ENCODE measurements at regions not wholly inside any gene's neighbourhood (a gene's known extent, or its start where the extent isn't known, plus 50 kb on each side); places are given as distances from the start of the nearest gene placed in this dataset.

DNA sequence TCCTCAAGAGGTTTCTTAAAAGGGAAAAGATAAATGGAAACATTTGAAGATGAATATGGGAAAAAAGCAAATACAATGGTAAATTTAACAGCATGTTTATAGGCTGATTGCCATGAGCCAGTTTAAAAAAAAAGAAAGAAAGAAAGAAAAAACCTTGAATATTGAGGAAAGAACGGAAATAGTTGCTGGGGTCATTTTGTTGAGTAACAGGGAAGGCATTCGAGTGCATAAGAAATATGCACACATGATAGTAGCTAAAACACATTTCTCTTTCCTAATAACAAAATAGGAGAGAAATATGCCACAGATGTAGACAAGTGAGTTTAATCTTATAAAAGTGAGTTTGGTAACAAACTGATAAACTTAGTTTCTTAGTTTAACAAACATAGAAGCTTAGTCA is 864.6 kb upstream of the ACO1 start:
- Histone ChIP-seq H3K27me3 (replicated peaks; ENCODE audit: insufficient read depth, low read length) (no peaks in the 10 kb centered on the region), H3K79me2 (ENCODE audit: low read length) (no peaks in the 10 kb centered on the region), H3K4me2 (ENCODE audit: low read depth, low read length) (no peak overlapping the region), H3K9ac (ENCODE audit: low read length) (no peak overlapping the region), H3F3A (ENCODE audit: insufficient read depth, low read length) (no peaks in the 10 kb centered on the region), H4K20me1 (ENCODE audit: insufficient read depth, low read length) (no peaks in the 10 kb centered on the region), H3K36me3 (replicated peaks; ENCODE audit: insufficient read depth, low read length) (no peaks in the 10 kb centered on the region), H3K4me3 (ENCODE audit: low read length) (no peak overlapping the region), H3K27ac (ENCODE audit: low read length) (no peak overlapping the region), H3K9me2 (replicated peaks; ENCODE audit: insufficient read depth, low read length) (no peaks in the 10 kb centered on the region), H3K9me3 (replicated peaks; ENCODE audit: insufficient read depth, low read length) (no peaks in the 10 kb centered on the region), H2AFZ (ENCODE audit: low read length) (no peak overlapping the region), H3K4me1 (ENCODE audit: low read length) (no peaks in the 10 kb centered on the region)
- DNase-seq: no peak
- TF ChIP-seq EZH2phosphoT487 (IDR thresholded peaks at IDR 0.05; ENCODE audit: low read length): no peak
- TF ChIP-seq EZH2 (optimal IDR thresholded peaks at IDR 0.05; ENCODE audit: low read depth, low read length): no peak
- TF ChIP-seq, protein P1, sequence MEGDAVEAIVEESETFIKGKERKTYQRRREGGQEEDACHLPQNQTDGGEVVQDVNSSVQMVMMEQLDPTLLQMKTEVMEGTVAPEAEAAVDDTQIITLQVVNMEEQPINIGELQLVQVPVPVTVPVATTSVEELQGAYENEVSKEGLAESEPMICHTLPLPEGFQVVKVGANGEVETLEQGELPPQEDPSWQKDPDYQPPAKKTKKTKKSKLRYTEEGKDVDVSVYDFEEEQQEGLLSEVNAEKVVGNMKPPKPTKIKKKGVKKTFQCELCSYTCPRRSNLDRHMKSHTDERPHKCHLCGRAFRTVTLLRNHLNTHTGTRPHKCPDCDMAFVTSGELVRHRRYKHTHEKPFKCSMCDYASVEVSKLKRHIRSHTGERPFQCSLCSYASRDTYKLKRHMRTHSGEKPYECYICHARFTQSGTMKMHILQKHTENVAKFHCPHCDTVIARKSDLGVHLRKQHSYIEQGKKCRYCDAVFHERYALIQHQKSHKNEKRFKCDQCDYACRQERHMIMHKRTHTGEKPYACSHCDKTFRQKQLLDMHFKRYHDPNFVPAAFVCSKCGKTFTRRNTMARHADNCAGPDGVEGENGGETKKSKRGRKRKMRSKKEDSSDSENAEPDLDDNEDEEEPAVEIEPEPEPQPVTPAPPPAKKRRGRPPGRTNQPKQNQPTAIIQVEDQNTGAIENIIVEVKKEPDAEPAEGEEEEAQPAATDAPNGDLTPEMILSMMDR (IDR thresholded peaks at IDR 0.05; ENCODE audit: low read length): no peak

DNA sequence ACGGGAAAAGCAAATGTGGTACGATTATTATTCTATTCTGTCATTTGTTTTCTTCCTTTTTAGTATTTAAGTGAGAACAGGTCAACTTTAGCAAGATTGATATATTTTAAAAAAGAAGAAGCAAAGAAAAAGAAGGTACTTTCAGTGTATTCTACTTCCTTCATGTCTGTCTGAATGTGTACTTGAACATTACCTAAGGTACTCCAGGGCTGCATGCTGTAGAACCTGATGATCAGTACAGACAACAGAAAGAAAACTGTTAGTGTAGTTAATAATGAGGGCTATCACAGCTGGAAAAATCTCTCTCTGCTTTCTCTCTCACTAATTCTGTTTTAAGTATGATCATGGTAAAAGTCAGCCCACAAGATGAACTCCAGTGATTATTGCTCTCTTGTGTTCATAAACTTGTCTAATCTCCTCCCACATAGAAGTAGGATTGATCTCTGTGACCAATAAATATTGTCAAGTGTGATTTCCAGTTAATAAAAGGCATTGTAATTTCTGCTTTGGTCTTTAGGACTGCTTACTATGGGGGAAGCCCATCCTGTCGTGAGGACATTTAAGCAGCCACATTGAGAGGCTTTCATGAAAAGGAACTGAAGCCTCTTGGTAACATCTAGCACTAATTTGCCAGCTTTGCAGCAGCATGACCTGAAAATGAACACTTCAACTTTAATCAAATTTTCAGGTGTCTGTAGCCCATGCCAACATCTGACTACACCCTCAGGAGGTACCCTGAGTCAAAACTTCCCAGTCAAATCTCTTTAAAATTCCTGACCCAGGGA is 864.0 kb upstream of the ACO1 start:
- DNase-seq: no peak
- Histone ChIP-seq H3K4me1 (ENCODE audit: low read length) (no peaks in the 10 kb centered on the region), H3K79me2 (ENCODE audit: low read length) (no peaks in the 10 kb centered on the region), H3F3A (ENCODE audit: insufficient read depth, low read length) (no peaks in the 10 kb centered on the region), H3K9me3 (replicated peaks; ENCODE audit: insufficient read depth, low read length) (no peaks in the 10 kb centered on the region), H3K27me3 (replicated peaks; ENCODE audit: insufficient read depth, low read length) (no peaks in the 10 kb centered on the region), H3K36me3 (replicated peaks; ENCODE audit: insufficient read depth, low read length) (no peaks in the 10 kb centered on the region), H3K9ac (ENCODE audit: low read length) (no peak overlapping the region), H2AFZ (ENCODE audit: low read length) (no peak overlapping the region), H3K27ac (ENCODE audit: low read length) (no peak overlapping the region), H3K4me3 (ENCODE audit: low read length) (no peak overlapping the region), H3K4me2 (ENCODE audit: low read depth, low read length) (no peak overlapping the region), H3K9me2 (replicated peaks; ENCODE audit: insufficient read depth, low read length) (no peaks in the 10 kb centered on the region), H4K20me1 (ENCODE audit: insufficient read depth, low read length) (no peaks in the 10 kb centered on the region)
- TF ChIP-seq EZH2 (optimal IDR thresholded peaks at IDR 0.05; ENCODE audit: low read depth, low read length) (no peak), EZH2phosphoT487 (IDR thresholded peaks at IDR 0.05; ENCODE audit: low read length) (no peak)
- TF ChIP-seq, protein P1 (IDR thresholded peaks at IDR 0.05; ENCODE audit: low read length): no peak

DNA sequence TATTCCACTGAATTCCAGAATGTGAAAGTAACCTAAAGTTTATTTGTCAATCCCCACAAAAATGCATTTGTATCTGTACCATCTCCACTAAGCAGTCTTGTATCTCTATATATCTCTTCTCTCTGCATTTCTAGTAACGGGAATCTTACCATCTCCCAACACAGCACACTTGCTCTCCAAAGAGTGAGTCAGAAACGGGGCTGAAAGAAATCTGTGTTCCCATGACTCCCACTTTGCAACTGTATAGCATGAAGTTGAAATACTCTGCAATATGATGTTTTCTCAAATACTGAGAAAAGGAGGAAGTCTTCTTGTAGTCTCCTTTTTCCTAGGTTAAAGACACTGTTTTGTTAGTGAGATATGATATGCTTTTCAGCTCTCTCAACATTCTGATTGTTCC is 848.8 kb upstream of the ACO1 start:
- no peak for DNase-seq
- Histone ChIP-seq H3K9me3 (replicated peaks; ENCODE audit: insufficient read depth, low read length) (no peaks in the 10 kb centered on the region), H3K4me2 (ENCODE audit: low read depth, low read length) (no peak overlapping the region), H3K27ac (ENCODE audit: low read length) (no peak overlapping the region), H3K4me3 (ENCODE audit: low read length) (no peak overlapping the region), H3K9ac (ENCODE audit: low read length) (no peak overlapping the region), H3K79me2 (ENCODE audit: low read length) (no peaks in the 10 kb centered on the region), H4K20me1 (ENCODE audit: insufficient read depth, low read length) (no peaks in the 10 kb centered on the region), H3K27me3 (replicated peaks; ENCODE audit: insufficient read depth, low read length) (no peaks in the 10 kb centered on the region), H3F3A (ENCODE audit: insufficient read depth, low read length) (no peaks in the 10 kb centered on the region), H2AFZ (ENCODE audit: low read length) (no peak overlapping the region), H3K4me1 (ENCODE audit: low read length) (no peaks in the 10 kb centered on the region), H3K36me3 (replicated peaks; ENCODE audit: insufficient read depth, low read length) (no peaks in the 10 kb centered on the region), H3K9me2 (replicated peaks; ENCODE audit: insufficient read depth, low read length) (no peaks in the 10 kb centered on the region)
- TF ChIP-seq, protein P1 (IDR thresholded peaks at IDR 0.05; ENCODE audit: low read length): no peak
- no peak for TF ChIP-seq EZH2phosphoT487 (IDR thresholded peaks at IDR 0.05; ENCODE audit: low read length)
- TF ChIP-seq EZH2 (optimal IDR thresholded peaks at IDR 0.05; ENCODE audit: low read depth, low read length): no peak
